Mesothelial cell of epicardium (in vitro differentiated cells): ENCODE measurements at regions not wholly inside any gene's neighbourhood (a gene's known extent, or its start where the extent isn't known, plus 50 kb on each side); places are given as distances from the start of the nearest gene placed in this dataset.
A peak's percentile ranks its signal among the peaks of the same experiment; 100 is the strongest.

Source experiments
- DNase-seq, 2 experiments: peaks; one replicate each; pipeline ENCODE4 v3.0.0; 2021; ENCODE audit warnings: low spot score in 2 of 2; ENCODE audit not compliant: unreplicated experiment in 2 of 2
- H3K27ac Mint-ChIP-seq: 2 replicates; pipeline ENCODE4 v1.8.0; 2021; ENCODE audit warnings: mixed read lengths
- H3K27me3 Mint-ChIP-seq: 2 replicates; pipeline ENCODE4 v1.8.0; 2021; ENCODE audit warnings: low read depth, mixed read lengths
- H3K36me3 Mint-ChIP-seq: 2 replicates; pipeline ENCODE4 v1.8.0; 2021; ENCODE audit warnings: mixed read lengths
- H3K4me1 Mint-ChIP-seq: 2 replicates; pipeline ENCODE4 v1.8.0; 2021; ENCODE audit warnings: mixed read lengths
- H3K4me3 Mint-ChIP-seq: 2 replicates; pipeline ENCODE4 v1.8.0; 2021; ENCODE audit warnings: mild to moderate bottlenecking, moderate library complexity, mixed read lengths
- H3K9me3 Mint-ChIP-seq: 2 replicates; pipeline ENCODE4 v1.8.0; 2021; ENCODE audit warnings: mixed read lengths
- CTCF ChIP-seq: fragments of 200-600 bp; sonication (generic); IDR thresholded peaks from one replicate; pipeline ENCODE4 v1.5.0; 2021; ENCODE audit warnings: antibody characterized with exemption; ENCODE audit not compliant: unreplicated experiment

GRCh38 chr2:18372641-18373040 lies 187.8 kb downstream of the RDH14 start:
- no peaks in the 10 kb centered on the region for H3K27me3 Mint-ChIP-seq
- peaks cover 4% of the 10 kb centered on the region for H3K9me3 Mint-ChIP-seq
- peaks cover 17% of the 10 kb centered on the region for H3K4me1 Mint-ChIP-seq
- no peak overlapping the region for H3K4me3 Mint-ChIP-seq
- TF ChIP-seq CTCF, result no peak
- no peaks in the 10 kb centered on the region for H3K36me3 Mint-ChIP-seq
- DNase-seq, result no peak
- H3K27ac Mint-ChIP-seq, result no peak overlapping the region

DNA sequence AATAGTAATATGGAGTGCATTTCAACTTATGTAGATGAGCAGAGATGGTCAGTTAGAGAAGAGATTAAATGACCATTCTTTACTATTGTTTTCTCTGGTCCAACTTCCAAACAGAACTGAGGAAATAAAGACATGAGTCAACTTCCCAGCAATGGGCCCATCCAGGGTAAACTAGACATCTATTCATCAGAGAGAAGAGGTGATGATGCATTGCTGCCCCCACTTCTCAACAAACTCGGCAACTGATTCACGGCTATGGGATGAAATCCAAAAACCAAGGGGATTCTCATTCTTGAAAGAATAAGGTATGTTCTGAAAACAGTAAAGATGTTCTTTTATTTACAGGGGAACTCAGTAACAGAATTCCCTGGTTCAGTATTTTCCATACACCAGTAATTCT lies 190.7 kb downstream of the RDH14 start:
- TF ChIP-seq CTCF, result no peak
- H3K4me3 Mint-ChIP-seq, result no peak overlapping the region
- no peak for DNase-seq
- peaks cover 3% of the 10 kb centered on the region for H3K9me3 Mint-ChIP-seq
- no peak overlapping the region for H3K27ac Mint-ChIP-seq
- no peaks in the 10 kb centered on the region for H3K36me3 Mint-ChIP-seq
- H3K4me1 Mint-ChIP-seq, result peaks cover 33% of the 10 kb centered on the region
- H3K27me3 Mint-ChIP-seq, result no peaks in the 10 kb centered on the region

DNA sequence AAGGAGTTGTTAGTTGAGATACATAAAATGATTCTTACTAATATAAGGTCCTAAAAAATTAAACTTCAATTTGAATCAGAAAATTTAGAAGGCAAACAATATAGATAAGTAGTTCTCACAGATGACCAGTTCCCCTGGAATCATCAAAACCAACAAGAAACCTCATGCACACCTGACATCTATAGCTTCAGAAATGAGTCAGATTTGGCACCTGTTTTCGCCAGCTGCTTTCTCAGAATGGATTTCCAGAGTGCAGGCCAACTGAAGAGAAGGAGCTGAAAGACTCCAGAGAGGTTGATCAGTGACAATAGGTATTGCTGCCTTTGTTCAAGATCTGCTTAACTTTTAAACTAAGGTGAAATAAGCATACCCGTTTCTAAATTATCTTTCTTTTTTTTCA lies 192.4 kb downstream of the RDH14 start:
- DNase-seq, result no peak
- Mint-ChIP-seq H3K4me1 (peaks cover 46% of the 10 kb centered on the region), H3K4me3 (no peak overlapping the region), H3K27ac (no peak overlapping the region), H3K9me3 (no peaks in the 10 kb centered on the region), H3K36me3 (no peaks in the 10 kb centered on the region), H3K27me3 (no peaks in the 10 kb centered on the region)
- no peak for TF ChIP-seq CTCF

DNA sequence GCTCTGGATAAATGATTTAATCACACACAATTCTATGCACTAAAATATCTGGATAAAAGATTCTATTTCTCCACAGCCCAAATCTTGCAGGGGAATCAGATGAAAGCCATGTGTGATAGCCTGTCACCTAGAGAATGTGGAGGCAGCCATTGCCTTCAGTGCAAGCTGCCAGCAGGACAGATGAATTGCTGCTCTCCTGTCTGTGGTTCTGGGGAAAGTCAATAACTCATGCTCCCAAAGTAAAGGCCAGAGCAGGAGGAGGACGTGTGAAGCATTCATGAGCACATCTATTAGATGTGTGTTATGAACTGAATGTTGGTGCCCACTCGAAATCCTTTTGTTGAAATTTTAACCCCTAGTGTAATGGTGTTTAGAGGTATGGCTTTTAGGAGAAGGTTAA lies 195.1 kb downstream of the RDH14 start:
- Mint-ChIP-seq H3K4me1 (peaks cover 47% of the 10 kb centered on the region), H3K27ac (peak overlapping the region; percentile 81), H3K27me3 (no peaks in the 10 kb centered on the region), H3K36me3 (no peaks in the 10 kb centered on the region), H3K9me3 (no peaks in the 10 kb centered on the region), H3K4me3 (no peak overlapping the region)
- DNase-seq, result no peak
- TF ChIP-seq CTCF, result no peak

- H3K27ac Mint-ChIP-seq, result peak overlapping the region; percentile 74
- no peaks in the 10 kb centered on the region for H3K27me3 Mint-ChIP-seq
- H3K9me3 Mint-ChIP-seq, result no peaks in the 10 kb centered on the region
- H3K36me3 Mint-ChIP-seq, result no peaks in the 10 kb centered on the region
- H3K4me1 Mint-ChIP-seq, result peaks cover 41% of the 10 kb centered on the region
- DNase-seq, result no peak
- no peak for TF ChIP-seq CTCF
- no peak overlapping the region for H3K4me3 Mint-ChIP-seq
These were observed 197.1 kb downstream of the RDH14 start for GRCh38 chr2:18363348-18363747.

DNA sequence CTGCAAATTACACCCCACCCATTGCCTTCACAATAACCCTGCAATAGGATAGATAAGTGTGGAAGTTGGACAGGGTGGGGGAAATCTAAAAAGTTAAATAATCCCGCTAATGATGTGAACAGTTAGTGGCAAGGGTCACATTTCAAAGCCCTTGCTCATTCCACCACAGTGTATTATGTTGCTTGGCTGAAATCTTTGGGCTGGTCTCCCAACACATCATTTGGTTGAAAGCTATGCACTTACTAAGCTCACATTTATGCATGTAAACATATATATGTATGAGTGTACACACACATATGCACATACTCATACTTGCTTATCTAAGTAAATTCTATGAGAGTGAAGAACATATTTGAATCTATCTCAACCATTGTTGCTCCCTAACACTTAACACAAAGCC lies 197.8 kb downstream of the RDH14 start:
- Mint-ChIP-seq H3K4me1 (peaks cover 39% of the 10 kb centered on the region), H3K27me3 (no peaks in the 10 kb centered on the region), H3K4me3 (no peak overlapping the region), H3K27ac (no peak overlapping the region), H3K36me3 (no peaks in the 10 kb centered on the region), H3K9me3 (no peaks in the 10 kb centered on the region)
- TF ChIP-seq CTCF, result no peak
- DNase-seq, result no peak
